Gastrocnemius medialis (tissue), 4 donors: ENCODE measurements at regions not wholly inside any gene's neighbourhood (a gene's known extent, or its start where the extent isn't known, plus 50 kb on each side); places are given as distances from the start of the nearest gene placed in this dataset.

Experiments
- CTCF ChIP-seq, 5 experiments: fragments of 450-650 bp in 3 of 5; fragments of 200-600 bp in 2 of 5; sonication (generic) in 2 of 5; IDR thresholded peaks in 4 of 5; conservative IDR thresholded peaks in 1 of 5; 1 replicate in 4 of 5; 2 replicates in 1 of 5; pipeline ENCODE4 v1.5.1; 2016 to 2019; ENCODE audit warnings: antibody characterized with exemption in 5 of 5, mild to moderate bottlenecking in 3 of 5, moderate library complexity in 3 of 5
- POLR2A ChIP-seq, 2 donors: fragments of 450-650 bp; IDR thresholded peaks; one replicate each; pipeline ENCODE4 v1.6.1; 2017; ENCODE audit warnings: antibody characterized with exemption in 2 of 2, mild to moderate bottlenecking in 2 of 2, moderate library complexity in 2 of 2

GRCh38 chr13:71015516-71015915 lies 851.5 kb downstream of the DACH1 start:
- TF ChIP-seq POLR2A (IDR thresholded peaks at IDR 0.05) (no peak), CTCF (IDR thresholded peaks at IDR 0.05 in 4 of 5, conservative IDR thresholded peaks at IDR 0.05 in 1 of 5) (no peak)
